Gastrocnemius medialis (tissue), 4 donors: ENCODE measurements at regions not wholly inside any gene's neighbourhood (a gene's known extent, or its start where the extent isn't known, plus 50 kb on each side); places are given as distances from the start of the nearest gene placed in this dataset.

ENCODE experiments used
- CTCF ChIP-seq, 5 experiments: fragments of 450-650 bp in 3 of 5; fragments of 200-600 bp in 2 of 5; sonication (generic) in 2 of 5; IDR thresholded peaks in 4 of 5; conservative IDR thresholded peaks in 1 of 5; 1 replicate in 4 of 5; 2 replicates in 1 of 5; pipeline ENCODE4 v1.5.1; 2016 to 2019; ENCODE audit warnings: antibody characterized with exemption in 5 of 5, mild to moderate bottlenecking in 3 of 5, moderate library complexity in 3 of 5
- POLR2A ChIP-seq, 2 donors: fragments of 450-650 bp; IDR thresholded peaks; one replicate each; pipeline ENCODE4 v1.6.1; 2017; ENCODE audit warnings: antibody characterized with exemption in 2 of 2, mild to moderate bottlenecking in 2 of 2, moderate library complexity in 2 of 2

- TF ChIP-seq CTCF (IDR thresholded peaks at IDR 0.05 in 4 of 5, conservative IDR thresholded peaks at IDR 0.05 in 1 of 5) = no peak
- TF ChIP-seq POLR2A (IDR thresholded peaks at IDR 0.05) = no peak
Measured at GRCh38 chr18:68233018-68233417, 481.9 kb downstream of the TMX3 start.
